K562 (cell line): ENCODE measurements at regions not wholly inside any gene's neighbourhood (a gene's known extent, or its start where the extent isn't known, plus 50 kb on each side); places are given as distances from the start of the nearest gene placed in this dataset.

ENCODE experiments used
- ARID2 ChIP-seq: fragments of 450-650 bp; IDR thresholded peaks from 2 replicates; pipeline ENCODE4 v1.6.1; 2017; ENCODE audit warnings: antibody characterized with exemption, mild to moderate bottlenecking
- HNRNPLL ChIP-seq: fragments of 200-400 bp; formaldehyde crosslinking; IDR thresholded peaks from 2 replicates; pipeline ENCODE4 v1.6.1; 2017; ENCODE audit warnings: low read length, low read depth, mild to moderate bottlenecking; ENCODE audit not compliant: poor library complexity, severe bottlenecking
- NR2F6 ChIP-seq: fragments of 450-650 bp; formaldehyde crosslinking; IDR thresholded peaks from 2 replicates; pipeline ENCODE4 v1.4.0; 2020; ENCODE audit warnings: mild to moderate bottlenecking
- PTBP1 ChIP-seq: fragments of 200-400 bp; formaldehyde crosslinking; IDR thresholded peaks from 2 replicates; pipeline ENCODE4 v1.6.1; 2017; ENCODE audit warnings: low read depth, low read length
- RBM39 ChIP-seq: fragments of 200-400 bp; formaldehyde crosslinking; optimal IDR thresholded peaks from 2 replicates; pipeline ENCODE3; 2018; ENCODE audit warnings: low read depth, low read length
- RERE ChIP-seq: sonication (generic); formaldehyde crosslinking; IDR thresholded peaks from 2 replicates; pipeline ENCODE4 v1.8.0; 2023; ENCODE audit warnings: missing genetic modification reagents, mild to moderate bottlenecking, borderline replicate concordance
- SMARCA5 ChIP-seq: fragments of 450-650 bp; IDR thresholded peaks from 2 replicates; pipeline ENCODE4 v1.6.1; 2016
- TFAM ChIP-seq: fragments of 250-450 bp; sonication (Bioruptor Pico); conservative IDR thresholded peaks from 2 replicates; pipeline ENCODE4 v1.5.0; 2021; ENCODE audit warnings: mild to moderate bottlenecking, moderate library complexity
- ZNF175 ChIP-seq: fragments of 200-800 bp; sonication (Bioruptor generic); IDR thresholded peaks from 2 replicates; pipeline ENCODE4 v1.6.1; 2016; ENCODE audit warnings: low read depth, mild to moderate bottlenecking, missing genetic modification characterization, missing compliant biosample characterization
- ZNF655 ChIP-seq: fragments of 250-450 bp; sonication (Bioruptor Pico); IDR thresholded peaks from 2 replicates; pipeline ENCODE4 v1.5.0; 2021

GRCh38 chr2:105576440-105577241 lies 168.1 kb upstream of the NCK2 start (continued):
- TF ChIP-seq RERE (CRISPR knock-in tag) (no peak), RBM39 (no peak), NR2F6 (no peak), HNRNPLL (no peak), ZNF175 (no peak), ARID2 (peak; percentile 42; the same call in 1 of the 2 replicates), PTBP1 (no peak), ZNF655 (CRISPR knock-in tag) (no peak), SMARCA5 (no peak), TFAM (CRISPR knock-in tag) (no peak)
